Heart left ventricle (tissue), 16 donors: ENCODE measurements at regions not wholly inside any gene's neighbourhood (a gene's known extent, or its start where the extent isn't known, plus 50 kb on each side); places are given as distances from the start of the nearest gene placed in this dataset.

ENCODE experiments used
- ATAC-seq, 4 donors: fragments of 200-7000 bp; cut with Tn5 transposase; one replicate each; pipeline ENCODE4 v1.9.1; 2020 to 2022; ENCODE audit warnings: moderate library complexity in 4 of 4, mild to moderate bottlenecking in 3 of 4, moderate number of reproducible peaks in 1 of 4
- DNase-seq, 5 donors: peaks; one replicate each; pipeline ENCODE4 v3.0.0-alpha.2; 2020
- H3K27ac ChIP-seq, 12 donors: fragments of 200-600 bp; sonication (generic) in 4 of 12; one replicate each; pipeline versions ENCODE4 v1.5.0 to v1.8.0; 2016 to 2022; ENCODE audit warnings: mild to moderate bottlenecking in 2 of 12
- H3K27me3 ChIP-seq, 9 donors: fragments of 200-600 bp; sonication (generic) in 2 of 9; one replicate each; pipeline versions ENCODE4 v1.5.1 to v1.8.0; 2016 to 2022; ENCODE audit warnings: mild to moderate bottlenecking in 3 of 9
- H3K36me3 ChIP-seq, 9 donors: fragments of 200-600 bp; sonication (generic) in 2 of 9; one replicate each; pipeline versions ENCODE4 v1.5.0 to v1.8.0; 2018 to 2022; ENCODE audit warnings: mild to moderate bottlenecking in 2 of 9
- H3K4me1 ChIP-seq, 12 donors: fragments of 200-600 bp; sonication (generic) in 4 of 12; one replicate each; pipeline versions ENCODE4 v1.5.0 to v1.8.0; 2016 to 2022; ENCODE audit warnings: mild to moderate bottlenecking in 3 of 12
- H3K4me3 ChIP-seq, 12 donors: fragments of 200-600 bp; sonication (generic) in 4 of 12; one replicate each; pipeline versions ENCODE4 v1.5.0 to v1.8.0; 2017 to 2022; ENCODE audit warnings: mild to moderate bottlenecking in 9 of 12, moderate library complexity in 4 of 12
- H3K9me3 ChIP-seq, 12 donors: fragments of 200-600 bp; sonication (generic) in 4 of 12; one replicate each; pipeline versions ENCODE4 v1.5.0 to v1.8.0; 2016 to 2022; ENCODE audit warnings: mild to moderate bottlenecking in 1 of 12
- CTCF ChIP-seq, 12 donors: fragments of 200-600 bp; sonication (generic) in 4 of 12; IDR thresholded peaks; one replicate each; pipeline versions ENCODE4 v1.5.0 to v1.8.0; 2018 to 2022; ENCODE audit warnings: antibody characterized with exemption in 12 of 12, mild to moderate bottlenecking in 5 of 12
- POLR2A ChIP-seq, 2 donors: fragments of 450-650 bp; IDR thresholded peaks; one replicate each; pipeline ENCODE4 v1.6.1; 2017; ENCODE audit warnings: antibody characterized with exemption in 2 of 2, mild to moderate bottlenecking in 2 of 2, moderate library complexity in 2 of 2
- WGBS, 4 donors: extraction: QIAGEN DNeasy Blood & Tissue Kit in 2 of 4; methylation state at CpG; one replicate each; pipeline versions ENCODE4 v1.1.5 to v1.1.7; 2013 to 2018; 5-methylcytosine and 5-hydroxymethylcytosine counted together
- intact Hi-C, 10 donors: fragments of 100-400 bp; cut with DNase I; formaldehyde crosslinking; loops; one replicate each; pipeline versions ENCODE4 v1.11.1 to v1.14.2; 2022
- donor health status: ischemic (EF 13 %, LVEDD 7.1; RV severe dilation, severe dysfunction).
- donor health status: healthy with polysubstance abuse.
- donor health status: DM: no; HTN: yes; CAD: no.
- donor health status: DM: no; HTN: no; CAD: no.
- donor health status: ischemic (EF 25% LVEDD 6.9; RV normal size, moderate dysfunction).
- donor health status: ischemic (EF 25% LVEDD 5.7; RV mildly dilated, moderate dysfunction).
- donor health status: healthy.
- donor health status: DM: yes; HTN: yes; CAD: no.
- donor health status: ischemic (EF 35%, LVEDD 5.7; RV mildly dilated, moderate dysfunction).
- donor health status: nonischemic (EF 11% LVEDD 7.7; RV severe dilation, severe dysfunction).
- donor health status: DM: yes; HTN: yes; CAD: no.
- donor health status: PGD.
- donor health status: ischemic (EF 29% LVEDD 5.4; RV normal size, mild dysfunction).
- donor health status: nonischemic (EF 23%, LVEDD 6.1; RV moderate dilation, normal function).

GRCh38 chr11:103530257-103530656, 421.0 kb downstream of the DYNC2H1 start:
- Histone ChIP-seq H3K36me3 (no peaks in the 10 kb centered on the region), H3K9me3 (no peaks in the 10 kb centered on the region), H3K4me3 (no peak overlapping the region), H3K4me1 (peaks cover 0 to 8% (median 0%) of the 10 kb centered on the region in 12 donors), H3K27ac (no peak overlapping the region), H3K27me3 (no peaks in the 10 kb centered on the region)
- TF ChIP-seq POLR2A (IDR thresholded peaks at IDR 0.05): no peak
- no peak for TF ChIP-seq CTCF (IDR thresholded peaks at IDR 0.05)
- intact Hi-C loops: no loop called here
- no peak for ATAC-seq
- no peak for DNase-seq
- 78 to 84% (median 84%) methylated on average over 4 of the region's 4 CpGs for WGBS, 4 donors

GRCh38 chr11:103532133-103532788, 423.0 kb downstream of the DYNC2H1 start:
- TF ChIP-seq POLR2A (IDR thresholded peaks at IDR 0.05) (no peak), CTCF (IDR thresholded peaks at IDR 0.05) (no peak)
- H3K4me3 ChIP-seq: no peak overlapping the region
- no peaks in the 10 kb centered on the region for H3K27me3 ChIP-seq
- 57 to 79% (median 68%) methylated on average over 3 of the region's 3 CpGs for WGBS, 4 donors
- DNase-seq (no peak), ATAC-seq (no peak)
- H3K9me3 ChIP-seq: no peaks in the 10 kb centered on the region
- intact Hi-C loops: no loop called here
- peaks cover 0 to 23% (median 9%) of the 10 kb centered on the region in 12 donors for H3K4me1 ChIP-seq
- H3K36me3 ChIP-seq: no peaks in the 10 kb centered on the region
- no peak overlapping the region for H3K27ac ChIP-seq

DNA sequence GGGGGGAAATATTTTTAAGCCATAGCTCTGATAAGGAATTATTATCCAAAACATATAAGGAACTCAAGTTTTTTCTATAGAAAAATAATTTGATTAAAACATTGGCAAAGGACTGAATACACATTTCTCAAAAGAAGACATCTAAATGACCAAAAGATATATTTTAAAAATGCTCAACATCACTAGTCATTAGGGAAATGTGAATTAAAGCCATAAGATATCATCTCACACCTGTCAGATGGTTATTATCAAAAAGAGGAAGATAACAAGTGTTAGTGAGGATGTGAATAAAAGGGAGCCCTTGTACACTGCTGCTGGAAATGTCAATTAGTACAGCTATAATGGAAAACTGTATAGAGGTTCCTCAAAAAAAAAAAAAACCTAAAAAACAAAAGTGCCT, 425.0 kb downstream of the DYNC2H1 start:
- H3K27ac ChIP-seq: no peak overlapping the region
- ATAC-seq (no peak), DNase-seq (no peak)
- H3K36me3 ChIP-seq: no peaks in the 10 kb centered on the region
- H3K9me3 ChIP-seq: no peaks in the 10 kb centered on the region
- H3K27me3 ChIP-seq: no peaks in the 10 kb centered on the region
- H3K4me1 ChIP-seq: peaks cover 0 to 24% (median 12%) of the 10 kb centered on the region in 12 donors
- no peak overlapping the region for H3K4me3 ChIP-seq
- intact Hi-C loops: no loop called here
- TF ChIP-seq POLR2A (IDR thresholded peaks at IDR 0.05) (no peak), CTCF (IDR thresholded peaks at IDR 0.05) (no peak)

DNA sequence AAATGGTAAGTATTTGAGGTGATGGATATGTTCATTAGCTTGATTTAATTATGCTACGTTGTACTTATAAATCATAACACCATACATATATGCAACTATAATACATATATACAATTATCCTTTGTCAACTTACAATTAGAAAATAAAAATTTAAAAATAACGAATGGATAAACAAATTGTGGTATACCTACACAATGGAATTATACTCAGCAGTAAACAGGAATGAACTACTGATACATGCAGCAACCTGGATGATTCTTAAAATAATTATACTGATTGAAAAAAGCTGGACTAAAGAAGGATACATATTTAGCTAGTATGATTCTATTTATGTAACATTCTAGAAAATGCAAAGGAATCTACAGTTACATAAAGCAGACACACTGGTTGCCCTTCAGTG, 425.7 kb downstream of the DYNC2H1 start:
- Histone ChIP-seq H3K27me3 (no peaks in the 10 kb centered on the region), H3K27ac (no peak overlapping the region), H3K36me3 (no peaks in the 10 kb centered on the region), H3K9me3 (no peaks in the 10 kb centered on the region), H3K4me3 (no peak overlapping the region), H3K4me1 (peaks cover 0 to 22% (median 12%) of the 10 kb centered on the region in 12 donors)
- DNase-seq: no peak
- no peak for ATAC-seq
- WGBS, 4 donors: 91 to 98% (median 93%) methylated on average over 2 of the region's 2 CpGs
- intact Hi-C loops: no loop called here
- TF ChIP-seq CTCF (IDR thresholded peaks at IDR 0.05) (no peak), POLR2A (IDR thresholded peaks at IDR 0.05) (no peak)
